Neural progenitor cell (in vitro differentiated cells): ENCODE measurements at regions not wholly inside any gene's neighbourhood (a gene's known extent, or its start where the extent isn't known, plus 50 kb on each side); places are given as distances from the start of the nearest gene placed in this dataset.

ENCODE experiments used
- DNase-seq: peaks from one replicate; pipeline ENCODE4 v3.0.0-alpha.2; 2016; ENCODE audit warnings: low spot score
- H2AFZ ChIP-seq: fragments of 200-600 bp; sonication (generic); replicated peaks from 2 replicates; pipeline ENCODE4 v1.6.1; 2016; ENCODE audit warnings: antibody characterized with exemption
- H3F3A ChIP-seq: fragments of 200-600 bp; sonication (generic); 2 replicates; pipeline ENCODE4 v1.6.1; 2016; ENCODE audit warnings: antibody characterized with exemption, low read depth
- H3K27ac ChIP-seq: fragments of 200-600 bp; sonication (generic); 2 replicates; pipeline ENCODE4 v1.5.1; 2016; ENCODE audit warnings: mild to moderate bottlenecking
- H3K27me3 ChIP-seq: fragments of 200-600 bp; sonication (generic); 2 replicates; pipeline ENCODE4 v1.6.1; 2016; ENCODE audit warnings: mild to moderate bottlenecking, moderate library complexity
- H3K36me3 ChIP-seq: fragments of 200-600 bp; sonication (generic); 2 replicates; pipeline ENCODE4 v1.5.1; 2016
- H3K4me1 ChIP-seq: fragments of 200-600 bp; sonication (generic); 2 replicates; pipeline ENCODE4 v1.6.1; 2016; ENCODE audit warnings: mixed run types
- H3K4me2 ChIP-seq: fragments of 200-600 bp; sonication (generic); 2 replicates; pipeline ENCODE4 v1.6.1; 2016
- H3K4me3 ChIP-seq: fragments of 200-600 bp; sonication (generic); 2 replicates; pipeline ENCODE4 v1.5.1; 2016
- H3K79me2 ChIP-seq: fragments of 200-600 bp; sonication (generic); 2 replicates; pipeline ENCODE4 v1.6.1; 2016; ENCODE audit warnings: low read depth
- H3K9ac ChIP-seq: fragments of 200-600 bp; sonication (generic); 2 replicates; pipeline ENCODE4 v1.6.1; 2016
- H3K9me3 ChIP-seq: fragments of 200-600 bp; sonication (generic); 2 replicates; pipeline ENCODE4 v1.5.1; 2016; ENCODE audit warnings: low read depth
- H4K20me1 ChIP-seq: fragments of 200-600 bp; sonication (generic); 2 replicates; pipeline ENCODE4 v1.6.1; 2016; ENCODE audit warnings: low read depth
- H3K27ac Mint-ChIP-seq: 3 replicates; pipeline ENCODE4 v1.8.0; 2021; ENCODE audit warnings: mixed read lengths
- H3K27me3 Mint-ChIP-seq: 2 replicates; pipeline ENCODE4 v1.8.0; 2022; ENCODE audit warnings: low read depth, mild to moderate bottlenecking, inconsistent platforms, moderate library complexity, mixed read lengths; ENCODE audit not compliant: insufficient read depth
- H3K36me3 Mint-ChIP-seq: 3 replicates; pipeline ENCODE4 v1.8.0; 2021; ENCODE audit warnings: mixed read lengths
- H3K4me1 Mint-ChIP-seq: 3 replicates; pipeline ENCODE4 v1.8.0; 2021; ENCODE audit warnings: mixed read lengths
- H3K4me3 Mint-ChIP-seq: 3 replicates; pipeline ENCODE4 v1.8.0; 2021; ENCODE audit warnings: mild to moderate bottlenecking, moderate library complexity, mixed read lengths
- H3K9me3 Mint-ChIP-seq: 3 replicates; pipeline ENCODE4 v1.8.0; 2020; ENCODE audit warnings: mixed read lengths
- EZH2 ChIP-seq: fragments of 200-600 bp; sonication (generic); IDR thresholded peaks from 2 replicates; pipeline ENCODE4 v1.6.1; 2017; ENCODE audit warnings: antibody characterized with exemption, mild to moderate bottlenecking, moderate library complexity
- EZH2phosphoT487 ChIP-seq: fragments of 200-600 bp; sonication (generic); IDR thresholded peaks from 2 replicates; pipeline ENCODE4 v1.6.1; 2017; ENCODE audit warnings: antibody characterized with exemption
- TF ChIP-seq, protein P1 (sequence below): fragments of 200-600 bp; sonication (generic); IDR thresholded peaks from 2 replicates; pipeline ENCODE4 v1.5.1; 2017; ENCODE audit warnings: antibody characterized with exemption, mild to moderate bottlenecking

DNA sequence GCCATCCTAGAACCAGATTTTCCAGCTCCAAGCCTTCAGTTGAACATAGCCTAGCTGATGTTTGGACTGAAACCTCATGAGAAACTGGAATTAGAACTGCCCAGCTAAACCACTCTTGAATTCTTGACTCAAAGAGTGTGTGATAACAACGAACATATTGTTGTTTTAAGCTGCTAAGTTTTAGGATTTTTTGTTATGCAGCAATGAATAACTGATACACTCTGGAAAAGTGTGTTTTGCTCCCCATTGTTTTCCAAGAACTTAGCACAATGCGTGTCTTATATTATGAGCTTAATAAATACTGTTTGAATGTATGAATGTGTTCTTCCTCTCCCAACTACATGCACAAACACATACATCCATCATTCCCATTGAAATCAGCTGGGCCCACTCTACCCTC is 379.6 kb downstream of the EDEM1 start:
- Histone ChIP-seq H3K4me2 (no peak overlapping the region), H3K9ac (no peak overlapping the region), H4K20me1 (no peaks in the 10 kb centered on the region), H3F3A (no peaks in the 10 kb centered on the region), H3K27me3 (no peaks in the 10 kb centered on the region), H3K36me3 (no peaks in the 10 kb centered on the region), H3K9me3 (no peaks in the 10 kb centered on the region), H3K4me1 (no peaks in the 10 kb centered on the region), H3K27ac (no peak overlapping the region), H2AFZ (no peak overlapping the region), H3K79me2 (no peaks in the 10 kb centered on the region), H3K4me3 (no peak overlapping the region)
- Mint-ChIP-seq H3K4me1 (peaks cover 4% of the 10 kb centered on the region), H3K9me3 (no peaks in the 10 kb centered on the region), H3K4me3 (no peak overlapping the region), H3K27ac (no peak overlapping the region), H3K36me3 (no peaks in the 10 kb centered on the region), H3K27me3 (peaks cover 4% of the 10 kb centered on the region)
- no peak for TF ChIP-seq EZH2
- TF ChIP-seq, protein P1, sequence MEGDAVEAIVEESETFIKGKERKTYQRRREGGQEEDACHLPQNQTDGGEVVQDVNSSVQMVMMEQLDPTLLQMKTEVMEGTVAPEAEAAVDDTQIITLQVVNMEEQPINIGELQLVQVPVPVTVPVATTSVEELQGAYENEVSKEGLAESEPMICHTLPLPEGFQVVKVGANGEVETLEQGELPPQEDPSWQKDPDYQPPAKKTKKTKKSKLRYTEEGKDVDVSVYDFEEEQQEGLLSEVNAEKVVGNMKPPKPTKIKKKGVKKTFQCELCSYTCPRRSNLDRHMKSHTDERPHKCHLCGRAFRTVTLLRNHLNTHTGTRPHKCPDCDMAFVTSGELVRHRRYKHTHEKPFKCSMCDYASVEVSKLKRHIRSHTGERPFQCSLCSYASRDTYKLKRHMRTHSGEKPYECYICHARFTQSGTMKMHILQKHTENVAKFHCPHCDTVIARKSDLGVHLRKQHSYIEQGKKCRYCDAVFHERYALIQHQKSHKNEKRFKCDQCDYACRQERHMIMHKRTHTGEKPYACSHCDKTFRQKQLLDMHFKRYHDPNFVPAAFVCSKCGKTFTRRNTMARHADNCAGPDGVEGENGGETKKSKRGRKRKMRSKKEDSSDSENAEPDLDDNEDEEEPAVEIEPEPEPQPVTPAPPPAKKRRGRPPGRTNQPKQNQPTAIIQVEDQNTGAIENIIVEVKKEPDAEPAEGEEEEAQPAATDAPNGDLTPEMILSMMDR = no peak
- no peak for TF ChIP-seq EZH2phosphoT487
- no peak for DNase-seq

DNA sequence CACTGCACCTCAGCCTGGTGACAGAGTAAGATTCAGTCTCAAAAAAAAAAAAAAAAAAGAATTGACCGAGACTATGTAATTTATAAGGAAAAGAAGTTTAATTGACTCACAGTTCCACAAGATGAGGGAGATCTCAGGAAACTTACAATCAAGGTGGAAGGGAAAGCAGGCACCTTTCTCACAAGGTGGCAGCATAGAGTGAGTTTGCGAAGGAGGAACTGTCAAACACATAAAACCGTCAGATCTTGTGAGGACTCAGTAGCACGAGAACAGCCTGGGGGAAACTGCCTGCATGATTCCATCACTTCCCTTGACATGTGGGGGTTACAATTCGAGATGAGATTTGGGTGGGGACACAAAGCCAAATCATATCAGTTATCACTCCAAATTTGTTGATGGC is 380.9 kb downstream of the EDEM1 start:
- Histone ChIP-seq H3K4me3 (no peak overlapping the region), H3K4me2 (no peak overlapping the region), H3K27ac (no peak overlapping the region), H3K79me2 (no peaks in the 10 kb centered on the region), H4K20me1 (no peaks in the 10 kb centered on the region), H3K9ac (no peak overlapping the region), H3K4me1 (peaks cover 9% of the 10 kb centered on the region), H3K36me3 (no peaks in the 10 kb centered on the region), H2AFZ (no peak overlapping the region), H3F3A (no peaks in the 10 kb centered on the region), H3K9me3 (no peaks in the 10 kb centered on the region), H3K27me3 (no peaks in the 10 kb centered on the region)
- Mint-ChIP-seq H3K4me3 (no peak overlapping the region), H3K36me3 (no peaks in the 10 kb centered on the region), H3K4me1 (peaks cover 15% of the 10 kb centered on the region), H3K27me3 (peaks cover 4% of the 10 kb centered on the region), H3K9me3 (no peaks in the 10 kb centered on the region), H3K27ac (no peak overlapping the region)
- TF ChIP-seq, protein P1 = peak; percentile 50
- TF ChIP-seq EZH2 (no peak), EZH2phosphoT487 (no peak)
- DNase-seq = peak; percentile 43

DNA sequence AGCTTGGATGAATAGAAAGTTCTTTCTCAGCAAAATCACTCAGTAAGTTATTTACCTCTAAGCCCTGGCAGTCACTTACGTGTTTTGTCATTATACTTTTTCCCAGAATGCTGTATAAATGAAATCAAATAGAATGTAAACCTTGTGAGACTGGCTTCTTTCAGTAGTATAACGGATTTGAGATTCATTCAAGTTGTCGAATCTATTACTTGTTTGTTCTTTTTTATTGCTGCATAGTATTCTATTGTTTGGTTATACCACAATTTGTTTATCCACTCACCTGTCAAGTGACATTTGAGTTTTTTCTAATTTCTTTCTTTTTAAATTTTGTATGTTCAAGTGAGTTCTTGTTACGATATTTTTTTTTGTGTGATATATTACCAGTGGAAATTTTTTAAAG is 381.6 kb downstream of the EDEM1 start:
- no peaks in the 10 kb centered on the region for H3K36me3 ChIP-seq
- H3K27ac Mint-ChIP-seq = no peak overlapping the region
- no peak overlapping the region for H3K4me3 ChIP-seq
- peaks cover 15% of the 10 kb centered on the region for H3K4me1 Mint-ChIP-seq
- no peak overlapping the region for H3K4me2 ChIP-seq
- no peak overlapping the region for H2AFZ ChIP-seq
- peaks cover 14% of the 10 kb centered on the region for H3K4me1 ChIP-seq
- H3F3A ChIP-seq = no peaks in the 10 kb centered on the region
- H3K4me3 Mint-ChIP-seq = no peak overlapping the region
- no peaks in the 10 kb centered on the region for H4K20me1 ChIP-seq
- H3K9me3 ChIP-seq = no peaks in the 10 kb centered on the region
- no peaks in the 10 kb centered on the region for H3K27me3 ChIP-seq
- H3K36me3 Mint-ChIP-seq = no peaks in the 10 kb centered on the region
- no peaks in the 10 kb centered on the region for H3K79me2 ChIP-seq
- no peak overlapping the region for H3K27ac ChIP-seq
- H3K27me3 Mint-ChIP-seq = peaks cover 4% of the 10 kb centered on the region
- no peaks in the 10 kb centered on the region for H3K9me3 Mint-ChIP-seq
- TF ChIP-seq, protein P1 = no peak
- no peak for TF ChIP-seq EZH2
- no peak for TF ChIP-seq EZH2phosphoT487
- H3K9ac ChIP-seq = no peak overlapping the region
- no peak for DNase-seq

DNA sequence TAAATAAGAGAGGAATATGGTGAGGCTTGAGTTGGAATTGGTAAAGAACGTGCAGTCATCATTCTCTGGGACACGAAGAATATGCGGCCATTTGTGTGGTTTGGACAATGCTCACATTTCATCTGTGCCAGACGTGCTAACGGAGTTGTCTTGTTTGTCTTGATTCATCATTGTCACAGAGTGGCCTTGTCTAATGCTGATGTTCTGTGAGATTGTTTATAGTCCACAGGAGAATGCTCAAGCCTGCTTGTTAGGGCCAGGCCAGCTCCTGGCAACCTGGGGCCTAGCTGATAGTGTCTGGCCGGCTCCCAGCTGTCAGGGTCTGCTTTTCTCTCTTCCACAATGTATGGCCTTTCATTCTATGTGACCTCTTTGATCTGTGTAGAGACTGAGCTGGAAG is 384.7 kb downstream of the EDEM1 start:
- Mint-ChIP-seq H3K27me3 (peaks cover 4% of the 10 kb centered on the region), H3K36me3 (no peaks in the 10 kb centered on the region), H3K27ac (no peak overlapping the region), H3K4me1 (peaks cover 15% of the 10 kb centered on the region), H3K9me3 (no peaks in the 10 kb centered on the region), H3K4me3 (no peak overlapping the region)
- peaks cover 21% of the 10 kb centered on the region for H3K4me1 ChIP-seq
- H3K36me3 ChIP-seq = no peaks in the 10 kb centered on the region
- TF ChIP-seq EZH2phosphoT487 = no peak
- TF ChIP-seq EZH2 = no peak
- TF ChIP-seq, protein P1 = no peak
- no peak overlapping the region for H3K4me2 ChIP-seq
- H3K4me3 ChIP-seq = no peak overlapping the region
- no peaks in the 10 kb centered on the region for H3K9me3 ChIP-seq
- no peak overlapping the region for H3K9ac ChIP-seq
- no peaks in the 10 kb centered on the region for H3F3A ChIP-seq
- H3K79me2 ChIP-seq = no peaks in the 10 kb centered on the region
- no peaks in the 10 kb centered on the region for H4K20me1 ChIP-seq
- H2AFZ ChIP-seq = no peak overlapping the region
- no peak overlapping the region for H3K27ac ChIP-seq
- DNase-seq = no peak
- H3K27me3 ChIP-seq = no peaks in the 10 kb centered on the region
